ENCODE measurements at regions not wholly inside any gene's neighbourhood (a gene's known extent, or its start where the extent isn't known, plus 50 kb on each side); places are given as distances from the start of the nearest gene placed in this dataset.

DNA sequence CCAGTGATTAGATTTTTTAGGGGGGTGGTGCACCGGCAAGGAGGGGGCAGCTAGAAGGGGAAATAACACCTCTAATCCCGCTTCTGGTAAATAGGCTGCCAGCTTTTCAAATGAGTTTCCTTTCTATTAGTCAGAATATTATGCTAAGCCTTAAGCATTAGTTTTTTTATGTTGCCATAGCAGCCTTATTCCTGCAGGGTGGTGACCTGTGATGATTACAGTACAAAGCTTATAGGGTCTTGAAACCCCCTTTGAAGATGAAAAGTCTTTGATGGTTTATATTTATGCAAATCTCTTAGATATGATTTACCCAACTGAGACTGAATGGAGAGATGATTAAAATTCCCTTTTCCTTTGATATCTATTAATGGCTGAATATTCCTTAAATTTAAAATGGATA is 109.8 kb downstream of the ZIC5 start:
- Histone ChIP-seq H3K36me3 (no peaks in the 10 kb centered on the region), H3K4me3 (ENCODE audit: low read depth in 1 of 2, low read length in 1 of 2) (no peak overlapping the region), H3K27me3 (no peaks in the 10 kb centered on the region), H3K4me1 (ENCODE audit: control insufficient read depth in 1 of 2, insufficient read depth in 1 of 2, low read depth in 1 of 2, low read length in 1 of 2) (no peaks in the 10 kb centered on the region), H3K9me3 (no peaks in the 10 kb centered on the region), H3K27ac (no peak overlapping the region)
- TF ChIP-seq, protein P1, sequence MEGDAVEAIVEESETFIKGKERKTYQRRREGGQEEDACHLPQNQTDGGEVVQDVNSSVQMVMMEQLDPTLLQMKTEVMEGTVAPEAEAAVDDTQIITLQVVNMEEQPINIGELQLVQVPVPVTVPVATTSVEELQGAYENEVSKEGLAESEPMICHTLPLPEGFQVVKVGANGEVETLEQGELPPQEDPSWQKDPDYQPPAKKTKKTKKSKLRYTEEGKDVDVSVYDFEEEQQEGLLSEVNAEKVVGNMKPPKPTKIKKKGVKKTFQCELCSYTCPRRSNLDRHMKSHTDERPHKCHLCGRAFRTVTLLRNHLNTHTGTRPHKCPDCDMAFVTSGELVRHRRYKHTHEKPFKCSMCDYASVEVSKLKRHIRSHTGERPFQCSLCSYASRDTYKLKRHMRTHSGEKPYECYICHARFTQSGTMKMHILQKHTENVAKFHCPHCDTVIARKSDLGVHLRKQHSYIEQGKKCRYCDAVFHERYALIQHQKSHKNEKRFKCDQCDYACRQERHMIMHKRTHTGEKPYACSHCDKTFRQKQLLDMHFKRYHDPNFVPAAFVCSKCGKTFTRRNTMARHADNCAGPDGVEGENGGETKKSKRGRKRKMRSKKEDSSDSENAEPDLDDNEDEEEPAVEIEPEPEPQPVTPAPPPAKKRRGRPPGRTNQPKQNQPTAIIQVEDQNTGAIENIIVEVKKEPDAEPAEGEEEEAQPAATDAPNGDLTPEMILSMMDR (IDR thresholded peaks at IDR 0.05), result no peak

DNA sequence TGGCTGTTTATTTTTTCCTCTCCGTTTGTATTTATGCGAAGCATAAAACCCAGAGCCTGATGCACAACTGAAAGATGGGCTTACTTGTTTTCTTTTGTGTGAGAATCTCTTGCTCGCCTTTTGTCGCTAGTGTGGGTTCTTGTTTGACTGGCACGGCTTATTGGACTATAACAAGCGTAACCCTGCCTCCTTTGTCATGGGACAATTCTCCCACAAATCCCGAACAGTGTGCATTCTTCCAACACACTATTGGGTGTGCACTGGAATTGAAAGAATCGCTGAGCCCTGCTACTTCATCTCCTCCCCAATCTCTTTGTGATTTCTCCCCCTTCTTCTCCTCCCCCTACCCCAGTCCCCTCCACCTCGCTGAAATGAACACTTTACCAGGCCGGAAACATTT is 110.8 kb downstream of the ZIC5 start:
- H3K4me3 ChIP-seq (ENCODE audit: low read depth in 1 of 2, low read length in 1 of 2), result no peak overlapping the region
- no peak overlapping the region for H3K27ac ChIP-seq
- H3K4me1 ChIP-seq (ENCODE audit: control insufficient read depth in 1 of 2, insufficient read depth in 1 of 2, low read depth in 1 of 2, low read length in 1 of 2), result no peaks in the 10 kb centered on the region
- H3K9me3 ChIP-seq, result no peaks in the 10 kb centered on the region
- no peaks in the 10 kb centered on the region for H3K27me3 ChIP-seq
- TF ChIP-seq, protein P1 (IDR thresholded peaks at IDR 0.05), result no peak
- H3K36me3 ChIP-seq, result no peaks in the 10 kb centered on the region

- TF ChIP-seq, protein P1 (IDR thresholded peaks at IDR 0.05), result no peak
- Histone ChIP-seq H3K4me3 (ENCODE audit: low read depth in 1 of 2, low read length in 1 of 2) (no peak overlapping the region), H3K36me3 (no peaks in the 10 kb centered on the region), H3K27ac (no peak overlapping the region), H3K9me3 (no peaks in the 10 kb centered on the region), H3K27me3 (no peaks in the 10 kb centered on the region), H3K4me1 (ENCODE audit: control insufficient read depth in 1 of 2, insufficient read depth in 1 of 2, low read depth in 1 of 2, low read length in 1 of 2) (no peaks in the 10 kb centered on the region)
Observed at GRCh38 chr13:99859178-99860177, 112.1 kb downstream of the ZIC5 start.

GRCh38 chr13:99857738-99858137 is 113.8 kb downstream of the ZIC5 start:
- no peaks in the 10 kb centered on the region for H3K9me3 ChIP-seq
- no peak overlapping the region for H3K4me3 ChIP-seq (ENCODE audit: low read depth in 1 of 2, low read length in 1 of 2)
- TF ChIP-seq, protein P1 (IDR thresholded peaks at IDR 0.05), result no peak
- no peaks in the 10 kb centered on the region for H3K27me3 ChIP-seq
- H3K27ac ChIP-seq, result no peak overlapping the region
- H3K4me1 ChIP-seq (ENCODE audit: control insufficient read depth in 1 of 2, insufficient read depth in 1 of 2, low read depth in 1 of 2, low read length in 1 of 2), result no peaks in the 10 kb centered on the region
- no peaks in the 10 kb centered on the region for H3K36me3 ChIP-seq

- Histone ChIP-seq H3K27me3 (no peaks in the 10 kb centered on the region), H3K4me3 (ENCODE audit: low read depth in 1 of 2, low read length in 1 of 2) (no peak overlapping the region), H3K4me1 (ENCODE audit: control insufficient read depth in 1 of 2, insufficient read depth in 1 of 2, low read depth in 1 of 2, low read length in 1 of 2) (no peaks in the 10 kb centered on the region), H3K9me3 (no peaks in the 10 kb centered on the region), H3K36me3 (no peaks in the 10 kb centered on the region), H3K27ac (no peak overlapping the region)
- TF ChIP-seq, protein P1 (IDR thresholded peaks at IDR 0.05), result no peak
Observed at GRCh38 chr13:99855526-99856420, 115.8 kb downstream of the ZIC5 start.

Data from neutrophil (primary cell).